ENCODE measurements at regions not wholly inside any gene's neighbourhood (a gene's known extent, or its start where the extent isn't known, plus 50 kb on each side); places are given as distances from the start of the nearest gene placed in this dataset.

DNA sequence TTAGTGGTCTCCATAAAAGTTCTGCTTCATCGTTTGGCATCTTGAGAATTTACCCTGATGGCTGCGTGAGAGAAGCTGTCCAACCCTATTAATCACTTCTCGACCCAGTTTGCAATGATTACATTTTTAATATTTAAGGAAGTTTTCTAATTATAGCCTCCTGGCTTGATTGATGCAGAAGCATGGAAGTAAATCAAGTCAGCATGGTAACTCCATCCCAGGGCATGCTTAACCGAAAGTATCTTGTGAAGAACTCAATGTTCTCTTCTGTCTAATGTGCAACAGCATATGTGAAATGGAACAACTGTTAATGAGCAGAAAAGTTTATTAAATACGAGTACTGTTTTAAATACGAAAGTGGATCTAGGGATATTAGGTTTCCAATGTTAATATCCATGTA is 278.9 kb upstream of the CD180 start:
- no peak for DNase-seq
- no peaks in the 10 kb centered on the region for H3K4me1 ChIP-seq
- ATAC-seq = no peak
- H3K27ac ChIP-seq = no peak overlapping the region
- H3K9me3 ChIP-seq = peaks cover 0 to 7% (median 0%) of the 10 kb centered on the region in 11 donors
- TF ChIP-seq CTCF (IDR thresholded peaks at IDR 0.05) = no peak
- WGBS, 2 donors = 89 to 93% methylated on average over 6 of the region's 6 CpGs
- no peaks in the 10 kb centered on the region for H3K36me3 ChIP-seq
- H3K27me3 ChIP-seq = no peaks in the 10 kb centered on the region
- no peak overlapping the region for H3K4me3 ChIP-seq
- intact Hi-C loops (cut with DNase I) = no loop called here

- no peaks in the 10 kb centered on the region for H3K36me3 ChIP-seq
- no peak for ATAC-seq
- no peaks in the 10 kb centered on the region for H3K4me1 ChIP-seq
- DNase-seq = no peak
- WGBS, 2 donors = 84 to 89% methylated on average over 8 of the region's 8 CpGs
- no peak overlapping the region for H3K4me3 ChIP-seq
- H3K27me3 ChIP-seq = no peaks in the 10 kb centered on the region
- H3K27ac ChIP-seq = no peak overlapping the region
- no peak for TF ChIP-seq CTCF (IDR thresholded peaks at IDR 0.05)
- peaks cover 0 to 7% (median 0%) of the 10 kb centered on the region in 11 donors for H3K9me3 ChIP-seq
- intact Hi-C loops (cut with DNase I) = no loop called here
These were observed 278.1 kb upstream of the CD180 start for GRCh38 chr5:67474597-67475238.

DNA sequence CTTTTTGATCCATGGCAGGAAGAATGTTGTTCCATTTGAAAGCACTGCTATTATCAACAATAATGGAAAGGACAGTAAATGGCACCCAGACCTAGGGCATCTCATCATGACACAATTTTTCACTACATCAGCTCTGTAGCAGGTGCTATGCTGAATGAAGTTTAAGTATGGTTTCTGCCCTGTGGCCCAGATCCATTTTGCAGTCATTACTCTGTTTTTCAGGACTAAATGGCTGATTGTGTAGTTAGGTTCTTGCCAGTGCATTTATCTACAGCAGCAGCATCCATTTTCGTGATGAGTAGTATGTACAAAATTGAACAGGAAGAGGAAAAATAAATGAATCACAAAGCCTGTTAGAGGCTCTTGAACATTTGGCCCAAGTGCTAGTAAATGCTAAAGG is 270.5 kb upstream of the CD180 start:
- Histone ChIP-seq H3K9me3 (peaks cover 0 to 7% (median 0%) of the 10 kb centered on the region in 11 donors), H3K4me3 (no peak overlapping the region), H3K27me3 (no peaks in the 10 kb centered on the region), H3K36me3 (no peaks in the 10 kb centered on the region), H3K4me1 (no peaks in the 10 kb centered on the region), H3K27ac (no peak overlapping the region)
- ATAC-seq (no peak), DNase-seq (no peak)
- 76 to 88% methylated on average over 1 of the region's 1 CpG for WGBS, 2 donors
- TF ChIP-seq CTCF (IDR thresholded peaks at IDR 0.05) = no peak
- intact Hi-C loops (cut with DNase I) = no loop called here

- TF ChIP-seq CTCF (IDR thresholded peaks at IDR 0.05) = no peak
- H3K9me3 ChIP-seq = peaks cover 0 to 4% (median 0%) of the 10 kb centered on the region in 11 donors
- no peaks in the 10 kb centered on the region for H3K27me3 ChIP-seq
- no peaks in the 10 kb centered on the region for H3K4me1 ChIP-seq
- ATAC-seq (no peak), DNase-seq (no peak)
- no peak overlapping the region for H3K27ac ChIP-seq
- no peak overlapping the region for H3K4me3 ChIP-seq
- no peaks in the 10 kb centered on the region for H3K36me3 ChIP-seq
- intact Hi-C loops (cut with DNase I) = no loop called here
These were observed 269.1 kb upstream of the CD180 start for GRCh38 chr5:67465537-67466207.

Data from heart right ventricle (tissue), 16 donors.